ENCODE measurements at regions not wholly inside any gene's neighbourhood (a gene's known extent, or its start where the extent isn't known, plus 50 kb on each side); places are given as distances from the start of the nearest gene placed in this dataset.
A peak's percentile ranks its signal among the peaks of the same experiment; 100 is the strongest.

DNA sequence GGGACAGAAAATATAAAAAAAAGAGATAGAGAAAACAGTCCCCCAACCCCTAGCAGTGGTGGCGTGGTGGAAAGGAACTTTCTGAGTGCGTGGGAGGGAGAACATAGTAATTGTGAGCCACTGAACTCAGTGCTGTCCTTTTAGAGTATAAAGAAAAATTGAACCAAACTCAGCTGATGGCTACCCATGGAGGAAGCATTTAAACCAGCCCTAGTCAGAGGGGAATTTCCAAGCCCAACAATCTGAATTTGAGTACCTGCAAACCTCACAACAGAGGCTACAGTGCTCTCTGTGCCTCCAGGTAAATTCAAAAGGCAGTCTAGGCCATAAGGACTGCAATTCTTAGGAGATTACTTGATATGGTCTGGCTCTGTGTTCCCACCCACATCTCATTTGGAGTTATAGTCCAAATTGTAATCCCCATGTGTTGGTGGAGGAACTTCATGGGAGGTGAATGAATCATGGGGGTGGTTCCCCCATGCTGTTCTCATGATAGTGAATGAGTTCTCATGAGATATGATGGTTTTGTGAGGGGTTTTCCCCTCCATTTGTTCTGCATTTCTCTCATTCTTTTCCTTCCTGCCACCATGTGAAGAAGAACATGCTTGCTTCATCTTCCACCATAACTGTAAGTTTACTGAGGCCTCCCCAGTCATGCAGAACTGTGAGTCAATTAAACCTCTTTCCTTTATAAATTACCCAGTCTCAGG, 687.8 kb downstream of the FAM181B start:
- no peak overlapping the region for H3K4me2 ChIP-seq (ENCODE audit: low read length, poor library complexity, severe bottlenecking)
- no peaks in the 10 kb centered on the region for H3K27me3 ChIP-seq (ENCODE audit: control insufficient read depth in 1 of 2, insufficient read depth in 1 of 2, low read length in 2 of 2)
- H2AFZ ChIP-seq (ENCODE audit: low read depth, low read length): no peak overlapping the region
- no peak overlapping the region for H2BK120ac ChIP-seq (ENCODE audit: low read depth, low read length)
- H3K79me1 ChIP-seq (replicated peaks; ENCODE audit: low read length, poor library complexity, severe bottlenecking): no peaks in the 10 kb centered on the region
- no peak overlapping the region for H3K18ac ChIP-seq (ENCODE audit: low read depth in 1 of 2, low read length in 2 of 2)
- no peak overlapping the region for H3K27ac ChIP-seq (ENCODE audit: low read length, poor library complexity, severe bottlenecking)
- H3K4ac ChIP-seq (ENCODE audit: low read depth in 1 of 2, low read length in 2 of 2): no peak overlapping the region
- H2BK5ac ChIP-seq (ENCODE audit: low read depth, low read length, poor library complexity, severe bottlenecking): no peak overlapping the region
- H2BK12ac ChIP-seq (ENCODE audit: low read length in 2 of 2): no peak overlapping the region
- no peak overlapping the region for H3K14ac ChIP-seq (ENCODE audit: low read length in 2 of 2)
- no peak overlapping the region for H3K23ac ChIP-seq (ENCODE audit: low read length in 2 of 2)
- no peak overlapping the region for H3K9ac ChIP-seq (ENCODE audit: low read length)
- no peak overlapping the region for H2BK15ac ChIP-seq (ENCODE audit: low read depth, poor library complexity, severe bottlenecking)
- WGBS: 74% methylated on average over 2 of the region's 2 CpGs
- H4K91ac ChIP-seq (ENCODE audit: low read length): no peak overlapping the region
- no peaks in the 10 kb centered on the region for H3K4me1 ChIP-seq (ENCODE audit: control insufficient read depth, insufficient read depth, low read depth, low read length)
- DNase-seq: no peak
- no peaks in the 10 kb centered on the region for H3K9me3 ChIP-seq (ENCODE audit: control insufficient read depth, low read length)
- H2AK5ac ChIP-seq (ENCODE audit: low read length, severe bottlenecking): no peak overlapping the region
- H3K36me3 ChIP-seq (ENCODE audit: control insufficient read depth in 1 of 2, insufficient read depth in 2 of 2, low read depth in 1 of 2, low read length in 2 of 2): no peaks in the 10 kb centered on the region
- no peak overlapping the region for H4K8ac ChIP-seq (ENCODE audit: low read length)
- H3K4me3 ChIP-seq (ENCODE audit: insufficient read depth in 1 of 2, low read depth in 1 of 2, low read length in 2 of 2): no peak overlapping the region

DNA sequence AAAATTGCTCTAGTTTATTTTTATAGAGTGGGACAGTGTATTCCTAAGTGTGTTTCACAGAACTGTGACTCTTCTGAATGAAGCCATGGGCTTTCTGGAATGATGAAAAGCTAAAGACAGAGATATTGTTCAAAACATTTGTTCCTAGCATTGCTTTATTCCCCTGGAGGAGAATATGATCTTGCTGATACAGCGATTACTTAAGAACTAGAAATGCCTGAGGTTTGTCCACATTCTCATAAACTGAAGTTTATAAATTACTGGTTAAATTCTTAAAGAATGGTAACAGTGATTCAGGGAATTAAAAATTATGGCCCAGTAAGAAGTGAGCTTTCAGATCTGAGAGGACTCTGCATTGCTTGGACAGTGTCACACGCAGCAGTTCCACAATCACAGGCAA, 690.3 kb downstream of the FAM181B start:
- no CpG with 5 or more reads among the region's 2 CpGs for WGBS
- Histone ChIP-seq H3K23ac (ENCODE audit: low read length in 2 of 2) (no peak overlapping the region), H2BK15ac (ENCODE audit: low read depth, poor library complexity, severe bottlenecking) (no peak overlapping the region)

DNA sequence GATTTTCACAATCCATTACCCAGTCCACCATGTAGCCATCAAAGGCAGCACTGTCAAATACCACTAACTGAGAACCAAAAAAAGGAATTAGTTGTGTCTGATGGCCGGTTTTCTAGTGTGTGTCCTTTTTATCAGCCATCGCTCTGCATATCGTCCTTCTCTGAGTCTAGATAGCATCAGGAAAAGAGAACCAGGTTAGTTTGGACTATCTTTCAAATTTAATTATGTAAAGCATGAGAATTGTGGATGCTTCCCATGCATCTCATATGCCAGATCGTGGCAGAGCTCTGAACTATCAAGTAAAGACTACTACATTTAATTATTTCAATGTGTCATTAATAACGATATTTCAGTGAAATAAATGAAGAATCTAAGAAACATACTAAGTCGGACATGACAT, 691.9 kb downstream of the FAM181B start:
- H2AFZ ChIP-seq (ENCODE audit: low read depth, low read length): no peak overlapping the region
- H3K4ac ChIP-seq (ENCODE audit: low read depth in 1 of 2, low read length in 2 of 2): no peak overlapping the region
- no peaks in the 10 kb centered on the region for H3K27me3 ChIP-seq (ENCODE audit: control insufficient read depth in 1 of 2, insufficient read depth in 1 of 2, low read length in 2 of 2)
- DNase-seq: no peak
- no peak overlapping the region for H4K8ac ChIP-seq (ENCODE audit: low read length)
- no peak overlapping the region for H3K18ac ChIP-seq (ENCODE audit: low read depth in 1 of 2, low read length in 2 of 2)
- no peak overlapping the region for H3K27ac ChIP-seq (ENCODE audit: low read length, poor library complexity, severe bottlenecking)
- H2BK120ac ChIP-seq (ENCODE audit: low read depth, low read length): no peak overlapping the region
- no peaks in the 10 kb centered on the region for H3K4me1 ChIP-seq (ENCODE audit: control insufficient read depth, insufficient read depth, low read depth, low read length)
- H2AK5ac ChIP-seq (ENCODE audit: low read length, severe bottlenecking): no peak overlapping the region
- no peak overlapping the region for H3K23ac ChIP-seq (ENCODE audit: low read length in 2 of 2)
- no peaks in the 10 kb centered on the region for H3K79me1 ChIP-seq (replicated peaks; ENCODE audit: low read length, poor library complexity, severe bottlenecking)
- H3K36me3 ChIP-seq (ENCODE audit: control insufficient read depth in 1 of 2, insufficient read depth in 2 of 2, low read depth in 1 of 2, low read length in 2 of 2): no peaks in the 10 kb centered on the region
- no peaks in the 10 kb centered on the region for H3K9me3 ChIP-seq (ENCODE audit: control insufficient read depth, low read length)
- WGBS: 81% methylated on average over 3 of the region's 6 CpGs
- H2BK5ac ChIP-seq (ENCODE audit: low read depth, low read length, poor library complexity, severe bottlenecking): no peak overlapping the region
- no peak overlapping the region for H3K4me2 ChIP-seq (ENCODE audit: low read length, poor library complexity, severe bottlenecking)
- no peak overlapping the region for H3K14ac ChIP-seq (ENCODE audit: low read length in 2 of 2)
- no peak overlapping the region for H2BK12ac ChIP-seq (ENCODE audit: low read length in 2 of 2)
- no peak overlapping the region for H2BK15ac ChIP-seq (ENCODE audit: low read depth, poor library complexity, severe bottlenecking)
- H4K91ac ChIP-seq (ENCODE audit: low read length): no peak overlapping the region
- H3K4me3 ChIP-seq (ENCODE audit: insufficient read depth in 1 of 2, low read depth in 1 of 2, low read length in 2 of 2): no peak overlapping the region
- no peak overlapping the region for H3K9ac ChIP-seq (ENCODE audit: low read length)

More for the DNA sequence above, 690.3 kb downstream of the FAM181B start:
- no peak overlapping the region for H3K14ac ChIP-seq (ENCODE audit: low read length in 2 of 2)
- no peaks in the 10 kb centered on the region for H3K36me3 ChIP-seq (ENCODE audit: control insufficient read depth in 1 of 2, insufficient read depth in 2 of 2, low read depth in 1 of 2, low read length in 2 of 2)
- peak overlapping the region; percentile 35 for H3K27ac ChIP-seq (ENCODE audit: low read length, poor library complexity, severe bottlenecking)
- H2BK12ac ChIP-seq (ENCODE audit: low read length in 2 of 2): no peak overlapping the region
- no peaks in the 10 kb centered on the region for H3K4me1 ChIP-seq (ENCODE audit: control insufficient read depth, insufficient read depth, low read depth, low read length)
- DNase-seq: no peak
- H2AFZ ChIP-seq (ENCODE audit: low read depth, low read length): no peak overlapping the region
- H3K9me3 ChIP-seq (ENCODE audit: control insufficient read depth, low read length): no peaks in the 10 kb centered on the region
- no peak overlapping the region for H3K9ac ChIP-seq (ENCODE audit: low read length)
- H2AK5ac ChIP-seq (ENCODE audit: low read length, severe bottlenecking): no peak overlapping the region
- H3K27me3 ChIP-seq (ENCODE audit: control insufficient read depth in 1 of 2, insufficient read depth in 1 of 2, low read length in 2 of 2): no peaks in the 10 kb centered on the region
- no peak overlapping the region for H3K4ac ChIP-seq (ENCODE audit: low read depth in 1 of 2, low read length in 2 of 2)
- no peak overlapping the region for H4K8ac ChIP-seq (ENCODE audit: low read length)
- H3K4me2 ChIP-seq (ENCODE audit: low read length, poor library complexity, severe bottlenecking): no peak overlapping the region
- no peak overlapping the region for H2BK5ac ChIP-seq (ENCODE audit: low read depth, low read length, poor library complexity, severe bottlenecking)
- H3K18ac ChIP-seq (ENCODE audit: low read depth in 1 of 2, low read length in 2 of 2): no peak overlapping the region
- no peak overlapping the region for H3K4me3 ChIP-seq (ENCODE audit: insufficient read depth in 1 of 2, low read depth in 1 of 2, low read length in 2 of 2)
- H2BK120ac ChIP-seq (ENCODE audit: low read depth, low read length): no peak overlapping the region
- H4K91ac ChIP-seq (ENCODE audit: low read length): no peak overlapping the region
- H3K79me1 ChIP-seq (replicated peaks; ENCODE audit: low read length, poor library complexity, severe bottlenecking): no peaks in the 10 kb centered on the region

DNA sequence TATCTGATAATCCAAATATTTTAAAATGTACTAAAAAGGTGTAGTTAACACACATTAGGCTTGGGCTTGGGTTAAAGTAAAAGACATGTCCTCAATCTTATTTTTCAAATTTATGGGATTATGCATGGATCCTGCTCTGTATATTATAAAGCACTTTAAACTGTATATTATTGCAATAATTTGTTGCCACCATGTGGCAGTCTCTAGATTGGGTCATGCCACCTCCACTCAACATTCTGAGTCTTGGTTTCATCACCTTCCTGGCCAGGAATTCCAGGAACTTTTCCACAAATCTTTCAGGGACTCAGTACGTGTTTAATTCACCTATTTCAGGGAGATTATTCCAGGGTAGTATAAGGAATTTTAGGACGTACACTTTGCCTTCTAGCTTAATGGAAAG, 695.5 kb downstream of the FAM181B start:
- H3K4me2 ChIP-seq (ENCODE audit: low read length, poor library complexity, severe bottlenecking): no peak overlapping the region
- H2BK120ac ChIP-seq (ENCODE audit: low read depth, low read length): no peak overlapping the region
- H3K9me3 ChIP-seq (ENCODE audit: control insufficient read depth, low read length): no peaks in the 10 kb centered on the region
- no peak overlapping the region for H2BK5ac ChIP-seq (ENCODE audit: low read depth, low read length, poor library complexity, severe bottlenecking)
- no peak overlapping the region for H3K4ac ChIP-seq (ENCODE audit: low read depth in 1 of 2, low read length in 2 of 2)
- no peak for DNase-seq
- no peak overlapping the region for H3K9ac ChIP-seq (ENCODE audit: low read length)
- H4K91ac ChIP-seq (ENCODE audit: low read length): no peak overlapping the region
- H3K14ac ChIP-seq (ENCODE audit: low read length in 2 of 2): no peak overlapping the region
- no peak overlapping the region for H3K23ac ChIP-seq (ENCODE audit: low read length in 2 of 2)
- H4K8ac ChIP-seq (ENCODE audit: low read length): no peak overlapping the region
- no peaks in the 10 kb centered on the region for H3K27me3 ChIP-seq (ENCODE audit: control insufficient read depth in 1 of 2, insufficient read depth in 1 of 2, low read length in 2 of 2)
- H3K18ac ChIP-seq (ENCODE audit: low read depth in 1 of 2, low read length in 2 of 2): no peak overlapping the region
- no CpG with 5 or more reads among the region's 2 CpGs for WGBS
- H3K36me3 ChIP-seq (ENCODE audit: control insufficient read depth in 1 of 2, insufficient read depth in 2 of 2, low read depth in 1 of 2, low read length in 2 of 2): no peaks in the 10 kb centered on the region
- H2BK15ac ChIP-seq (ENCODE audit: low read depth, poor library complexity, severe bottlenecking): no peak overlapping the region
- H3K4me1 ChIP-seq (ENCODE audit: control insufficient read depth, insufficient read depth, low read depth, low read length): no peaks in the 10 kb centered on the region
- no peaks in the 10 kb centered on the region for H3K79me1 ChIP-seq (replicated peaks; ENCODE audit: low read length, poor library complexity, severe bottlenecking)
- H2BK12ac ChIP-seq (ENCODE audit: low read length in 2 of 2): no peak overlapping the region
- H3K27ac ChIP-seq (ENCODE audit: low read length, poor library complexity, severe bottlenecking): no peak overlapping the region
- no peak overlapping the region for H2AK5ac ChIP-seq (ENCODE audit: low read length, severe bottlenecking)
- H2AFZ ChIP-seq (ENCODE audit: low read depth, low read length): no peak overlapping the region
- no peak overlapping the region for H3K4me3 ChIP-seq (ENCODE audit: insufficient read depth in 1 of 2, low read depth in 1 of 2, low read length in 2 of 2)
